ENCODE measurements at regions not wholly inside any gene's neighbourhood (a gene's known extent, or its start where the extent isn't known, plus 50 kb on each side); places are given as distances from the start of the nearest gene placed in this dataset.

DNA sequence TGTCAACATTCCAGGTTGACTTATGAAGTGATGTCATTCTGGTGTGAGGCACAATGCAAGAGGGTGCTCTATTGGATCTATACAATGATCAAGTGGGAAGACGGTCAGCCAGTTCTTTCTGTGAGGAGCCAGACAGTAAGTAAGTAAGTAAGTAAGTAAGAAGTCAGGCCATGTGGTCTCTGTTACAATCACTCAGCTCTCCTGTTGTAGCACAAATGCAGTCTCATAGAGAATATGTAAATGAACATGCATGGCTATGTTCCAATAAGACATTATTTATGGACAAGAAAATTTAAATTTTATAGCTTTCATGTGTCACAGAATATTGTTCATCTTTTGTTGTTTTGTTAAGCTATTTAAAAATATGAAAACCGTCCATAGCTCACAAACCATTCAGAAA lies 399.7 kb downstream of the BTBD3 start:
- TF ChIP-seq, protein P1, sequence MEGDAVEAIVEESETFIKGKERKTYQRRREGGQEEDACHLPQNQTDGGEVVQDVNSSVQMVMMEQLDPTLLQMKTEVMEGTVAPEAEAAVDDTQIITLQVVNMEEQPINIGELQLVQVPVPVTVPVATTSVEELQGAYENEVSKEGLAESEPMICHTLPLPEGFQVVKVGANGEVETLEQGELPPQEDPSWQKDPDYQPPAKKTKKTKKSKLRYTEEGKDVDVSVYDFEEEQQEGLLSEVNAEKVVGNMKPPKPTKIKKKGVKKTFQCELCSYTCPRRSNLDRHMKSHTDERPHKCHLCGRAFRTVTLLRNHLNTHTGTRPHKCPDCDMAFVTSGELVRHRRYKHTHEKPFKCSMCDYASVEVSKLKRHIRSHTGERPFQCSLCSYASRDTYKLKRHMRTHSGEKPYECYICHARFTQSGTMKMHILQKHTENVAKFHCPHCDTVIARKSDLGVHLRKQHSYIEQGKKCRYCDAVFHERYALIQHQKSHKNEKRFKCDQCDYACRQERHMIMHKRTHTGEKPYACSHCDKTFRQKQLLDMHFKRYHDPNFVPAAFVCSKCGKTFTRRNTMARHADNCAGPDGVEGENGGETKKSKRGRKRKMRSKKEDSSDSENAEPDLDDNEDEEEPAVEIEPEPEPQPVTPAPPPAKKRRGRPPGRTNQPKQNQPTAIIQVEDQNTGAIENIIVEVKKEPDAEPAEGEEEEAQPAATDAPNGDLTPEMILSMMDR (IDR thresholded peaks at IDR 0.05; ENCODE audit: insufficient read depth, low read depth, low read length) = no peak
- no peak for TF ChIP-seq EZH2 (IDR thresholded peaks at IDR 0.05; ENCODE audit: insufficient read depth, low read length)
